ENCODE measurements at regions not wholly inside any gene's neighbourhood (a gene's known extent, or its start where the extent isn't known, plus 50 kb on each side); places are given as distances from the start of the nearest gene placed in this dataset.

- DNase-seq: no peak
These were observed 270.2 kb upstream of the PDE4D start for GRCh38 chr5:60163762-60164161.

DNA sequence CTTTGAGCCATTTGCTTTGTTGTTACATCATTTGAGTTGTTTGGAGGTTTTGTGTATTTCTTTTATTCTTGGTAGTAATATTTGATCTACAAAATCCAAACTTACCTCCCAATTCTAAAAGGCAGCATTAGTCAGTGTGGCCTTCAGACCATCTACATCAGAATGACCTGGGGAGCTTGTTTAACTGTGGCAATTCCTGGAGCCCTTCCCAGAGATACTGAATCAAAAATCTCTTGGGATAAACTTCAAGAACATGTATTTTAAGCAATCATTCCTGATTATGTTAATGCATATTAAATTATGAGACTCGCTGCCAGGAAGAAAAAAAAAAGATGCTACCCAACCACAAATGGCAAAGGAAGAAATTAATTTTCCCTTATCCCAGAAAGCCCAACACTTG is 268.9 kb upstream of the PDE4D start:
- no peak for DNase-seq

DNA sequence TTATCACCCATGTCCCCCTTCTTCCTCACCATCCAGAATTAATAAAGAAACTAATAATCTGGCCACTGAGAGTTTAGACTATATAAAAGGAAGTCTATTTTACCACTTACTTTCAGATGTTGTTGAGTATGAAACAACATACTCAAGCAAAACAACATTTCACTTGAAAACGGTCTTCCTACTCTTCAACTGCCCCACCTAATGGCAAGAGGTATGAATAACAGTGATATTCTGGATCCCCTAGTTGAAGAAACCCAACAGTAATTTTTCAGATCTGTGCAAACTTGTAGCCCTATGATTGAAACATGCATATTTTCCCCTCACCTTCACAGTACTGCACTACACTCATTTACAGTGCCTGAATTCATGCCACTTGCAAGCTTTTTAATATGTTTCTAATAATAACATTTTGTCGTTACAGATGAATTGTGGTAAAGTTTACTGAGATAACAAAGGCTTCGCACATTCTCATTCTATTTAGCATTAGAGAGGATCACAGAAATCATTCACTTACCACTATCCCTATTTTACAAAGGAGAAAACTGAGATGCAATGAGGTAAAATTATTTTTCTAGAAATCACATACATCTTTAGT is 267.9 kb upstream of the PDE4D start:
- no peak for DNase-seq

- no peak for DNase-seq
These were observed 255.6 kb upstream of the PDE4D start for GRCh38 chr5:60149081-60149480.

- no peak for DNase-seq
These were observed 254.8 kb upstream of the PDE4D start for GRCh38 chr5:60148366-60148765.

DNA sequence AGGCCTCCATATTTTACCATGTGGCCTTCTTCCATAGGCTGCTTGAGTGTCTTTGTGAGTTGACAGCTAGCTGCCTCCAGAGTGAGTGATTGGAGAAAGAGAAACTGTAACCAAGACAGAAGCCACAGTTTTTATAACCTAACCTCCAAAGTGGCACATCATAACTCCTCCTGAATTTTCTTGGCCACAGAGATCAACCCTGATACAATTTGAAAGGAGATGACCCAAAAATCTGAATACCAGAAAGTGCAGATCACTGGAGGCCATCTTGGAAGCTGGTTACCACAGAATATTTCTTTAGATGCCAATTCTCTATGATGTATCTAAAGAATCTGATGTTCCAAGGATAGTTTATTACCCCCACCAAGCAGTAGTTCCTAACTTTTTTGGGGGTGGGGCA is 254.3 kb upstream of the PDE4D start:
- no peak for DNase-seq

DNA sequence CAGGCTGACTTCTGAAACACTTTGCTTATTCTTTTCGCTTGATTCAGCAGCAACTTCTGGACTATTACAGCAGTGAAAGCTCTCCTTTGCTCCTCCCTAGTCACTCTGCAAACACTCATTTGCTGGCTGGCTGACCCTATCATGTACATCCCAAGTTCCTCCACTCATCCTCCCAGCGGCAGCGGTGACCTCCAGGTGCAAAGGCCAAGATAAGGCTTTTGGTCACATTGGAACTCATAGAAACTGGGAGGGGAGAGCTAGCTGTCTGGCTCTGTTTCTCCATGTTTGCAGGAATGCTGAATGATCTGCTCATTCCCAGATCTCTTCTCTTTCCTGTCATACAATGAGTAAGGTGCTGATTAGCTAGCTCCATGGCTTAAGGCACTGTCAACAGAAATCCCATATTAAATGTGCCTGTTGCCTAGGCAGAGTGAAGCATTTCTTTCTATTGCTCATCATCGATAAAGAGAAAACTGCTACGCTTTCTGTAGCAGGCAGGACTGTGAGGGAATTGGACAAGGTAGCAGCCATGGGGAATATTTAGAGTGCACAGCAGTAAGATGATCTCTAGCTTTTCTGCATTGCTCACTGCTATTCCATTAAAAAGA is 250.5 kb upstream of the PDE4D start:
- DNase-seq: no peak

DNA sequence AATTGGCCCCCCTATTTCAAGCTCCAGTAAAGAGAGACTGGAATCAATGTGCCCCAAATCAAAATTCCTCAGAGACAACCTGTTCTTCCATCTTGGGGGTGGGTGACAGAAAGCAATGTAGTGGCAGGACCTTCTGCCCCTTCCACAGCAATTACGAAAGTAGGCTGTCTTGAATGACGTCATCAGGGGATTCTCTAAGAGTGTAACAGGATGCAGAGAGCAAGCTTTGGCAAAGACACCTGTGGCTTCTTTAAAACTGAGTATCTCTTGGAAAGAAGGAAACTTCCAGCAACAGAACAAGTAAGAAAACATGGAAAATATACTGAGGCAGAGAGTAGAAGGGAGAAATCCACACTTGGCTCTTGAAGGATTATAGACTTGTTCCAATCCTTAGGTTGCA is 247.6 kb upstream of the PDE4D start:
- no peak for DNase-seq

DNA sequence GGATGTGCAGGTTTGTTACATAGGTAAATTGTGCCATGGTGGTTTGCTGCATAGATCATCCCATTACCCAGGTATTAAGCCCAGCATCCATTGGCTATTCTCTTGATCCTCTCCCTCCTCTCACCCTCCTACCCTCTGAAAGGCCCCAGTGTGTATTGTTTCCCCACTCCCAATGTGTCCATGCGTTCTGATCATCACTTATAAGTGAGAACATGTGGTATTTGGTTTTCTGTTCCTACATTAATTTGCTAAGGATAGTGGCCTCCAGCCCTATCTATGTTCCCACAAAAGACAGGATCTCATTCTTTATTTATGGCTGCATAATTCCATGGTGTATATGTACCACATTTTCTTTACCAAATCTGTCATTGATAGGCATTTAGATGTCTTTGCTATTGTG is 243.3 kb upstream of the PDE4D start:
- no peak for DNase-seq

- DNase-seq: no peak
These were observed 238.0 kb upstream of the PDE4D start for GRCh38 chr5:60131504-60131903.

DNA sequence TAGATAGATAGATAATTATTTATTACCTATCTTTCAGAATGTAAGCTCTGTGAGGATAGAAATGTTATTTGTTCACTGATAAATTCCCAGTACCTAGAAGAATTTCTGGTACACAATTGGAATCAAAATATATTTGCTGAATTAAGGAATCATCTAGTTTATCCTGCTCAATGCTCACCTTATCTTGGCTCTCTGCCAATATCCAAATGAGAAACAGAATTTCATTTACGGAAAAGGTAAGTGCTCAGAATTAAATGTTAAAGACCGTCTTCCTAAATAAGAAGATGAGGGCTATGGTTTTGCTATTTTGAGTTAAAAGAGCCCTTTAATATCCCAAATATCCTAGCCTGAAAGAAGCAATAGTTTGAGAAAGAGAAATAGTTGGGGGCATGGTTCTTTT is 232.1 kb upstream of the PDE4D start:
- no peak for DNase-seq

- no peak for DNase-seq
These were observed 209.6 kb upstream of the PDE4D start for GRCh38 chr5:60102961-60103693.

DNA sequence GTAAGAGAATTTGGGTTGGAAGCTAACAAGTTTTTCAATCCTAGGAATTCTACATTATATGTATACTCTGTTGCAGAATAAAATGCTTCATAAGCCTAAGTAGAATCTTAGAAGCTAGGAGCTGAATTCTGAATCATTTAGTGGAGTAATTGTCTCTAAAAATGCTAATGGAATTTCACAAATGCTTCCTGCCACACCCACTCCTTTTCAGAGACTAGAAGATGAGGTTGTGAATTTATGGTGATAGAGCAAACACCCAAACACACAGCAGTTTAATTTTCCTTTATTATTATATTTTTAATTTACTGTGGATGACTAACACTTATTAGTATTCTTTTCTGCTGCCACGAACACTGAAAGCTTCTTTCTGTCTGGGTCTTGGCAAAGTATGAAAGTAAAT is 208.0 kb upstream of the PDE4D start:
- DNase-seq: no peak

- no peak for DNase-seq
These were observed 199.3 kb upstream of the PDE4D start for GRCh38 chr5:60092671-60093422.

- DNase-seq: no peak
These were observed 193.1 kb upstream of the PDE4D start for GRCh38 chr5:60086583-60086982.

GRCh38 chr5:60084226-60084625 is 190.7 kb upstream of the PDE4D start:
- no peak for DNase-seq

GRCh38 chr5:60077292-60077691 is 183.8 kb upstream of the PDE4D start:
- no peak for DNase-seq

- DNase-seq: no peak
These were observed 183.2 kb upstream of the PDE4D start for GRCh38 chr5:60076746-60077145.

DNA sequence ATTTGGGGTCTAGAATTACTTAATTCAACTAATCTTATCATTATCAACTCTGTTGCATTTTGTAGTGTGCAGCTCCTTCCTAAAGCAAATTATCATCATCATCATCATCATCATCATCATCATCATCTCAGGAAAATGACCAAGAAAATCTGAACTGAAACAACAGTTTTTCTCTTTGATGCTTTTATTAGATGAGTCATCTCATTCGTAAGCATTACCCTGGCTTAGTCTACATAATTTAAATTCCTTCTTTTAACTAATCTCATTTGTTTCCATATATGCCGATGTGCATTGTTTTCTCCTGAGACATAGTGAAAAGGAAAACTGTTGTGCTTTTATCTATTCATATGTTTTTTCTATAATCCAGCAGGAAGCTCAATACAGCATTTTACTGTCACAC is 173.0 kb upstream of the PDE4D start:
- no peak for DNase-seq

GRCh38 chr5:60060389-60060788 is 166.9 kb upstream of the PDE4D start:
- no peak for DNase-seq

GRCh38 chr5:60056191-60056590 is 162.7 kb upstream of the PDE4D start:
- DNase-seq: no peak

GRCh38 chr5:60055168-60055567 is 161.6 kb upstream of the PDE4D start:
- DNase-seq: no peak

DNA sequence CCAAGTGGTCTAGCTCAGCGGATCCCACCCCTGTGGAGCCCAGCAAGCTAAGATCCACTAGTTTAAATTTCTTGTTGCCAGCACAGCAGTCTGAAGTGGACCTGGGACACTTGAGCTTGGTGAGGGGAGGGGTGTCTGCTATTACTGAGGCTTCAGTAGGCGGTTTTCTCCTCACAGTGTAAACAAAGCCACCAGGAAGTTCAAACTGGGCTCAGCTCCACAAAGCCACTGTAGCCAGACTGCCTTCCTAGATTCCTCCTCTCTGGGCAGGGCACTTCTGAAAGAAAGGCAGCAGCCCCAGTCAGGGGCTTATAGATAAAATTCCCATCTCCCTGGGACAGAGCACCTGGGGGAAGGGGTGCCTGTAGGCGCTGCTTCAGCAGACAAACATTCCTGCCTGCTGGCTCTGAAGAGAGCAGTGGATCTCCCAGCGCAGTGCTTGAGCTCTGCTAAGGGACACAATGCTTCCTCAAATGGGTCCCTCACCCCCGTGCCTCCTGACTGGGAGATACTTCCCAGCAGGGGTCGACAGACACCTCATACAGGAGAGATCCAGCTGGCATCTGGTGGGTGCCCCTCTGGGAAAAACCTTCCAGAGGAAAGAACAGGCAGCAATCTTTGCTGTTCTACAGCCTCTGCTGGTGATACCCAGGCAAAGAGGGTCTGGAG is 148.6 kb upstream of the PDE4D start:
- DNase-seq: peak; percentile 16
